Medulla oblongata (tissue), 1 donor: ENCODE measurements at regions not wholly inside any gene's neighbourhood (a gene's known extent, or its start where the extent isn't known, plus 50 kb on each side); places are given as distances from the start of the nearest gene placed in this dataset.

Source experiments
- DNase-seq: peaks from one replicate; pipeline ENCODE4 v3.0.0-alpha.2; 2015; ENCODE audit errors: extremely low spot score

- DNase-seq = no peak
These were observed 317.6 kb downstream of the TLE4 start for GRCh38 chr9:79889369-79889768.

DNA sequence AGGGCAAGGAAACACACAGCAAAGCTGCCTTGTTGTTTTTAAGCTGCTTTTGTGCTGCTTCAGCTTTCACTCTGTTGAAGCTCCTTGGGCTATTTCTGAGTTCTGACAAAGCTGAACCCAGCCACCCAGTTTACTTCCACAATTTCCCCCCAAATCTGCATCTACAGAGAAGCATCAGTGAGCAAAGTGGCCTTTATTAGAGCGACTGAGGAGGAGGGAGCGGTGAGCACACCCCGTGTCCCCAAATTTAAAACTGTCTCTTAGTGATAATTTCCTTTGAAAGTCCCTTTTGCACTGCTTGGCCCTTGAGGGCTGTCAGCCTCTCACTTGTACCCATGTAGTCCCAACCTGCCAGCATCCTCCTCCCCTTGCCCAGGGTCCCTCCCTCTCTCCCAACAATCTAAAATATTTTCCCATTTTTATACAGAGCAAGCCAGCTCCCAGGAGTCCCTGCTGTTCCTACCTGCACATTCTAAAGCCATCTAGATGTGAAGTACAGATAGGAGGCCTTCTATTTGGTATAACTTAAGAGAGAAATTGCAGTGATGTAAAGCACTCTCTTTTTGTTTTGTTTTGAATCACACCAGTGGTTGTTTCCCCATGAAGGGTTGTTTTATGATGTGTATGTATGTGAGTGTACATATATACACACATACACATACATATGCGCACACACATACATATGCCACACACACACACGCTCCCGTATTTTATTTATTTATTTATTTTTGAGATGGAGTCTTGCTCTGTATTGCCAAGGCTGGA lies 313.5 kb downstream of the TLE4 start:
- no peak for DNase-seq

GRCh38 chr9:79884546-79884945 lies 312.8 kb downstream of the TLE4 start:
- DNase-seq = no peak

GRCh38 chr9:79883073-79883645 lies 311.4 kb downstream of the TLE4 start:
- no peak for DNase-seq

DNA sequence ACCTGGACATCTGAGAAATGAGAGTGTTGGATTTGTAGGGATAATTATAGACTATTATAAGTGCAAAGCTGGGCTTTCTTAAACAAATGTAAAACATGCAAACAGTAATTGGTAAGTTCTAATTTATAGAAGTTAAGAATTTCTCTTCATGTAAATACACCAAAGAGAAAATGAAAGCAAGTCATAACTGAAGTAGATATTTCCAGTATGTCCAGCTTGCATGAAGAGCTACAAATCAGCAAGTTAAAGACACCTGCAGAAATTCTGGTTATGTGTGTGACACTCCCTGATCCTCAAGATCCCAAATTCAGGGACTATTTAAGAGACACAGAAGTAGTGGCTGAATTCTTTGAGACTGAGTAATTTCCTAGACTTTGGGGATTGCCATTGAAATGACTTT lies 308.9 kb downstream of the TLE4 start:
- no peak for DNase-seq

- DNase-seq = peak; percentile 49
These were observed 306.3 kb downstream of the TLE4 start for GRCh38 chr9:79877943-79878602.

DNA sequence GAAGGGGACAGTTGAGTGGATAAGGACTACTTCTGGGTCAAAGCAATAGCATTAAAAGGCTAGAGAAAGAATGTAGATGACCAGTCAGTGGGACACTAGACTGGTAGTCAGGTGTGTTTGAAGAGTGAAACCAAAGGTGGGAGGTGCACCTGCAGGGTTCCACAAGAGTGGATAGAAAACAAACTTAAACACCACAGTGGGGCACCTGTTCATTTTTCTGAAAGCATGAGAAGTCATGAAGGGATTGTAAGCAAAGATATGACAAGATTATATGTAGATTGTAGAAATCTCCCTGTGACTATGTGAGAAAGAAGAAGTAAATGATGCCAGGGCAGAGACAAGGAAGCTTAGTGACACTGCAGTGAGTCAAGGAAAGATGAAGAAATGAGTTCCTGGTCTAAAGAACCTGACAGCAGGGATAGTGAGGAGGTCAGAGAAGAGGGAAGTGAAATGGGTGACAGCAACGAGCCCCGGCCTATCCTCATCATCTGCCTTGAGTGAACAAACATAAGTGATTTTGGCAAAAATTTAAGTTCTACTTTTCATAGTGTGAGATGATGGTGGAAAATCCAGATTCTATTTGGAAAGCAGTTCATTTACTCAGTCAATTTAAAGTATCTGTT lies 296.9 kb downstream of the TLE4 start:
- DNase-seq = peak; percentile 26

GRCh38 chr9:79862921-79863890 lies 291.4 kb downstream of the TLE4 start:
- DNase-seq = no peak

DNA sequence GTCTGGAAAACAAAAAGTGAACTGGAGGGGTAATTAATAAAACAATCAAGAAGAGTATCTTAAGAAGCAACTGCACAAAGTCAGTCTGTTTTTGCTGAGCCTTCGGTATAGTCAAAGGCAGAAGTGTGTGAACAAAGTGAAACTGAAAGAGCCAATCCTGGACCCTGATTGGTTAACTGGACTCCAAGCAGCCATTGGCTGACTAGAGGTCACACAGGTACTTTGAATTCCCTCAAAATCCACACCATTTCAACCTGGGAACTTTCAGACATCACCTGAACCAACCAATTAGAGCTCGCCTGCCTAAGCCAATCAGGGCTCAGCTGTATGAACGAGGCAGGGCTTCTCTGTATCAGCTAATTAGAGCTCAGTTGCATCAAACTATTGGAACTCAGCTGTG lies 286.7 kb downstream of the TLE4 start:
- DNase-seq = peak; percentile 75

DNA sequence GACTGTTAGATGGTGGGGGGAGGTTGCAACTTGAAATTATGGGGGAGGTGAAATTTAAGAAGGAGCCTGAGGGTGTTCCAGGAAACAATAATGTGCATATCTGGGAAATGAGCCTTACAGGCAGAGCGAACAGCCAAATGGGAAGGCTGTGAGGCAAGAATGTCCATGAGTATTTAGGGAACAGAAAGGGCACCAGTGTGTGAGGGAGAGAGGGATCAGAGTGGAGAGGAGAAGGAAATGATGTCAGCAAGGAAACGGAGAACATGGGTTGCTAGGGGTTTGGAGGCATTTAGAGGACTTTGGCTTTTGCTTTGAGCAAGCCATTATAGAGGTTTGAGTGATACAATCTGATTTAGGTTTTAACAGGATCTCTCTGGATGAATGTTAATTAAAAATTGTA lies 285.4 kb downstream of the TLE4 start:
- no peak for DNase-seq

DNA sequence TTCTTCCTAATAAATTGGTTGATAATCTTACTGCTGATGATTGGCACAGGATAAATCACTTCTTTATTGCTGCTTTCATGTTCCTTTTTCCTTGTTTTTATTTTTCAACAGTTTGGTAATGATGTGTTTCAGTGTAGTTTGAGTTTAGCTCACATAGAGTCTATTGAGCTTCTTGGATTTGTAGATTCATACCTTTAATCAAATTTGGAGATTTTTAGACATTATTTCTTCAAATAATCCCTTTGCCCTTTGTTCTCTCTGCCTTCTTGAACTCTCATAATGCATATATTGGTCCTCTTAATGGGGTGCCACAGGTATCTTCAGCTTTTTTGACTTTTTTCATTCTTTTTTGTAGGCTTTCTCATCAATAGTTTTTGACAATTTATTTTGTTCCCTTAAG lies 275.3 kb downstream of the TLE4 start:
- DNase-seq = no peak

DNA sequence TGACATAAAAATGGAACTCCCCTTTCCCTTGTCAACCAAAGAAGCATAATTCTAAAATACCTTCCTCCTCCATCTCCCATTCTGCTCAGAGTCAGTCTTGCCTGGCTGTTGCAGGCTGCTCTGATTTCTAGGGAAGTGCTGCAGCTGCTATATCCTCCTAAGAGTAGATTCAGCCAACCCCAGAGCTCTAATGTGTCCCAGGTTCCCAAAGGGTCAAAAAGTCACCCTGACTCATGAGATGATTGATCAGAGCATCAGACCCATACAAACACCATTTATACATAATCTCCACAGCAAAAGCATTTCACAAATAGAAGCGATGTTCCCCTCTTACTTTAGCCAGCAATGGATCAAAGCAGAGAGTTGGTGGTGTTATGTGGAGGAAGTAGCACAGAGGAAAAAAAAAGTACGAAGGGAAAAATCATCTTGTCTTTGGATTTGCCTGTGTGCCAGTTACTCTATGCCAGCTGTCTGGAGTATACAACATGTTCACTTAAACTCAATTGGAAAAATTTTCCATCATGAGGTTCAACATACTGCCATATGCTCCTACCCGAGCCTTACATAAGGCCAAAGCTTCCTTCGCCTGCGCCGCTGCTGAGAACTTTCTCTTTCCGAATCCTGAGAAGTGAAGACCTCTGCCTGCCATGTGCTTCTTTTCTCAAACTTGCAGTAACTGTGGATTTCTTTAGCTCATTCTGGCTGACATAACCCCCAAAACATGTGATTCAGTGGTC lies 258.0 kb downstream of the TLE4 start:
- no peak for DNase-seq

GRCh38 chr9:79824265-79824664 lies 252.5 kb downstream of the TLE4 start:
- no peak for DNase-seq

DNA sequence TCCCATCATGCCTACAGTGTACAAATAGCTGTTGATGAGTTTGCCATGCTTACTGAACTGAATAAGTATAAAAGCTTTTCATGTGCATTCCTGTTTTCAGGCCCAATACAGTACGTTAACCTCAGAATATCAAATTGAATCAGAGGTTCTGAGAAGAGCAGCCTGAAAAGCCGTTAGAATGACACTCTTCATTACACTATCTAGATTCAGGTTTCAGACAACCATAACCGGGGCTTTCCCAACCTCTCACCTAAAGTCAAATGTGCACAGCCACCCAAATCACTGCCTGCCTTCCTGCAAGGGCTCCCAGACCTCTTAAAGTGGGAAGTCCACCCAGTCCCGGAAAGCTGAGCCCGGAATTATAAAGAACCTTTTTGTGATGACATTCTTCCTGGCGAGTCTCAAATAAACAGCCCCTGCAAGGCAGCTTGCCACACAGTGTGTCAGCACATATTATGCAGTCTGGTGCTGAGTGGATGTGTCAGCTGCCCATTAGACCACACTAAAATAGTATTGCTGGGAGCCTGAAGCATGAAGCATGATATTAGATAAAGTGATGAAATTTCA lies 245.8 kb downstream of the TLE4 start:
- peak; percentile 40 for DNase-seq

DNA sequence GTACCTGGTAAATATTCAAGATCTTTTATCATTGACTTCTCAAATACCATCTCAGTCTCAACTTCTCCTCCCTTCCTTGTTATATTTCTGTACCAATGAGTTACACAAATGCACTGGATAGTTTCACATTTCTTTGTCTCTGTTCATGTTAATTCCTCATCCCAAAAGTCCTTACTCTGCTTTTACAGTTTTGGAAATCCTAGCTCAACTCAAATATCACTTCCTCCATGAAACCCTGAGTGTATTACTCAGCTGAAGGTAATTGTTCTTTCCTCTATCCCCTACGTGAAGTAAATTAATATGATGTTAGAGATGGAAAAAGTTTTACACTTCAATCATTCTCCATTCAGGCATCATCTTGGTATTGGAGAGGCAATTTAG lies 241.5 kb downstream of the TLE4 start:
- no peak for DNase-seq

DNA sequence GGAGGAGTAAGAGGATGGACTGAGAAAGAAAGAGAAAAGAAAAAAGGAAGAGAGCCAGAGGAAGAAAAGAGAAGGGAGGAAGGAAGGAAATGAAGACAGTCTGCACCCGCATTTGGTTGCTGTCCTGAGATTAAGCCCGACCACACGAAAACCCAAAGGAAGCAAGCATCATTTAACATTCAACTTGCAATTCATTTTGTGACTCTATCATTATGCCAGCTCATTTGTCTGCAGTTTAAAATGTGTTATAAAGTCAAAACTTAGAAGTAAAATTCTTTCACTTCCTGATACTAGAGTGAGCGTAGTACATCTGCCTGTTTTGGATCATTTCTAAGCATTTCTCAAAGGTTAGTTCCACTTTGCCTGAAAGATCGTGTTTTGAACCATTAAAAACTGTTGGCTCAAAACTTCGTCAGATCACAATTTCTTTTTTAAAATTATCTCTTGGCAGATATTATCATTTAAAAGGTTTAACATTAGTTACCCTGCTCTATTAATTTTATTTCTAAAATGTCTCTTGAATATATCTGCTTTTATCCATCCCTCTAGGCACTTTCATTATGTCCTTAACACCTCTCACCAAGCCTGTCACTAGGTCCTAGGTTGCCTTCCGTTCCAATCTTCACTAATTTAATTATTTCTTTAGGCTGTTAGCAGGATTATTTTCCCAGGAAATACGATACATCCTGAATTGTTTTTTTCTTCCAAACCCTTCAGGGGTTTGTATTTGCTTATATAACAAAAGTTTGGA lies 240.9 kb downstream of the TLE4 start:
- DNase-seq = peak; percentile 6

DNA sequence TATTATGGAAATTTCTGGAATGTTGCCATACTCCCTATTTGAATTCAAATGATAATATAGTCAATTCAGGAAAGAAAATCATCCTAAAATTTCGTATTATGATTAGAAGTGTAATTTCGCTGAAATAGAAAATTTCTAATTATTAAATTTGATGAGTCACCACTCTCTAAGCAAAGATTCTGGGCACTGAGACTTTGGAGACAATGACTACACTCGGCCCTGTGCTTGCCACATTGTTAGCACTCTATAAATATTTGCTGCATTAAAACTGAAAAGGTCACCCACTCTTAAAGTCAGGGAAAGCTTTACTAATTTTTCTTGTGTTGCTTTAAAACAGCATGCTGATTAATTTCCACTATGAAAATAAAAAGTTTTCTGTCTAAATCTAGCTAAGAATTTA lies 240.3 kb downstream of the TLE4 start:
- DNase-seq = no peak

DNA sequence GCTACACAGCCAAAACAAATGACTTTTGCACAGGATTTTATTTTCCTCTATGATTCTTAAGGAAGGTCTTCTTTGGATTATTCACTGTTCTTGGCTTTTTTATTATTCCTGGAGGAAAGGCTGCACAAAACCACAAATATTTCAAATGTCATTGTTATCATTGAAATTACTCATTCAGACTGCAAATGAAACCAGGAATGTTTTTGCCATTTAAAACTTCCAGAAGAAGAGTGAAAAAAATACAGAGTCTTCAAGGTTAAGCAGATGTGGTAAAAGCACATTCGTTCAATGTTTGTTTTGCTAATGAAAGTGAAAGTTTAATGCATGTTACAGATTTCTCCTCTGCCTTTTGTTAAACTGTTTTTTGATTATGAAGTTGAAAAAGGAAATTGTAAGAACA lies 238.2 kb downstream of the TLE4 start:
- no peak for DNase-seq

DNA sequence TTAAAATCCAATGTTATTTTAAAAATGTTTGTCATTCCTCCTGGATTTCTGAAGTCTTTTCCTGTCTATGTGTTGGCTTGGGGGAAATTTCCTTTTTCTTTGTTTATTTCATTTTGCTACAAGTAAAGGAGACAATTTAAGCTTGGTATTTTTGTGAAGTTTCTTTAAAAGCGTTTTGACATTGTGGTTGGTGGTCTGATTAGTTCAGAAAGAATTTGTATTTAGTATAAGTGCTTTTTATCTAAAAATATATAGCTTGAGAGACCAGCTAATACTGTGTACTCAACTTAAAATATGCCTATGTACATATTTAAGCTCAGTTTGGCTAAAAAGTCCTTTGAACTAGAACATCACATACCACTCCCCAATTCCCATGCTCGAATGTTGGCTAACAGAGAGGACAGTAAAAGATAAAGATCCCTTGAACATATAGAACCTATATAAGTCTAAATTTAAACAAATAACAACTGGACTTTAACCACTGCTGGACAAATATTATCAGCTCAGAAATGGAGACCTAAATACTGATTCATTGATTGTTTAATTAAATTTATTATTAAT lies 237.6 kb downstream of the TLE4 start:
- no peak for DNase-seq

GRCh38 chr9:79807971-79808370 lies 236.2 kb downstream of the TLE4 start:
- DNase-seq = no peak
